HEK293 (cell line): ENCODE measurements at regions not wholly inside any gene's neighbourhood (a gene's known extent, or its start where the extent isn't known, plus 50 kb on each side); places are given as distances from the start of the nearest gene placed in this dataset.

ENCODE experiments used
- CTCF ChIA-PET: fragments of 350-600 bp; formaldehyde crosslinking; extraction: SDS; loops from one replicate; lab custom pipeline; 2021; ENCODE audit warnings: antibody characterized with exemption; lab: Yijun Ruan, JAX
- POLR2A ChIA-PET: fragments of 300-600 bp; formaldehyde crosslinking; extraction: SDS; loops from one replicate; lab custom pipeline; 2020; ENCODE audit warnings: antibody characterized with exemption, inconsistent platforms; lab: Yijun Ruan, JAX
- H3K27ac ChIP-seq: fragments of 200-500 bp; sonication (Bioruptor generic); 2 replicates; pipeline ENCODE4 v1.5.1; 2014; ENCODE audit warnings: low read depth, low read length, control low read depth, inconsistent platforms; ENCODE audit errors: extremely low read depth
- H3K36me3 ChIP-seq, 2 experiments: fragments of 200-500 bp in 1 of 2; sonication (Bioruptor generic) in 1 of 2; 1 replicate in 1 of 2; 2 replicates in 1 of 2; pipeline ENCODE4 v1.5.1; 2014 to 2017; ENCODE audit warnings: inconsistent platforms in 2 of 2, low read length in 2 of 2; ENCODE audit not compliant: control insufficient read depth in 2 of 2, insufficient read depth in 1 of 2
- H3K4me1 ChIP-seq: fragments of 200-500 bp; sonication (Bioruptor generic); 2 replicates; pipeline ENCODE4 v1.5.1; 2014; ENCODE audit warnings: mild to moderate bottlenecking, low read length, inconsistent platforms; ENCODE audit not compliant: control insufficient read depth, insufficient read depth
- H3K4me3 ChIP-seq: 2 replicates; pipeline ENCODE4 v1.5.1; 2011; ENCODE audit warnings: low read depth, mild to moderate bottlenecking, control low read depth, low read length, moderate library complexity
- H3K9me3 ChIP-seq: fragments of 200-500 bp; sonication (Bioruptor generic); 2 replicates; pipeline ENCODE4 v1.5.1; 2014; ENCODE audit warnings: low read depth, low read length, inconsistent platforms; ENCODE audit not compliant: control insufficient read depth, insufficient read depth
- SALL2 ChIP-seq: fragments of 450-650 bp; formaldehyde crosslinking; IDR thresholded peaks from 2 replicates; pipeline ENCODE4 v1.5.0; 2017; ENCODE audit warnings: missing biosample characterization, mild to moderate bottlenecking, missing genetic modification characterization, borderline replicate concordance
- SP3 ChIP-seq: fragments of 450-650 bp; formaldehyde crosslinking; IDR thresholded peaks from 2 replicates; pipeline ENCODE4 v1.5.1; 2016; ENCODE audit warnings: missing biosample characterization, missing genetic modification characterization
- ZNF362 ChIP-seq: fragments of 450-650 bp; formaldehyde crosslinking; IDR thresholded peaks from 2 replicates; pipeline ENCODE4 v1.5.1; 2016; ENCODE audit warnings: missing biosample characterization, missing genetic modification characterization
- ZNF394 ChIP-seq: fragments of 450-650 bp; formaldehyde crosslinking; IDR thresholded peaks from 2 replicates; pipeline ENCODE4 v1.5.1; 2016; ENCODE audit warnings: missing biosample characterization, missing genetic modification characterization, mild to moderate bottlenecking, moderate library complexity, borderline replicate concordance
- ZNF398 ChIP-seq: fragments of 450-650 bp; formaldehyde crosslinking; IDR thresholded peaks from 2 replicates; pipeline ENCODE4 v1.5.1; 2017; ENCODE audit warnings: missing biosample characterization, missing genetic modification characterization
- ZNF416 ChIP-seq: fragments of 450-650 bp; formaldehyde crosslinking; IDR thresholded peaks from 2 replicates; pipeline ENCODE4 v1.5.1; 2016; ENCODE audit warnings: missing biosample characterization, missing genetic modification characterization
- ZNF449 ChIP-seq: fragments of 450-650 bp; formaldehyde crosslinking; IDR thresholded peaks from 2 replicates; pipeline ENCODE4 v1.5.1; 2017; ENCODE audit warnings: missing biosample characterization, mild to moderate bottlenecking, missing genetic modification characterization, moderate library complexity
- ZNF571 ChIP-seq: fragments of 450-650 bp; formaldehyde crosslinking; IDR thresholded peaks from 2 replicates; pipeline ENCODE4 v1.5.0; 2017; ENCODE audit warnings: missing biosample characterization, missing genetic modification characterization
- TF ChIP-seq, protein P1 (sequence below): fragments of 450-650 bp; IDR thresholded peaks from 2 replicates; pipeline ENCODE4 v1.5.1; 2018; ENCODE audit warnings: missing biosample characterization, missing genetic modification characterization
- TF ChIP-seq, protein P2 (sequence below): fragments of 450-650 bp; formaldehyde crosslinking; IDR thresholded peaks from 2 replicates; pipeline ENCODE4 v1.5.1; 2016; ENCODE audit warnings: missing biosample characterization, missing genetic modification characterization
- TF ChIP-seq, protein P3 (sequence below): IDR thresholded peaks from 2 replicates; pipeline ENCODE4 v1.6.1; 2011; ENCODE audit warnings: mild to moderate bottlenecking, low read depth, low read length, borderline replicate concordance

GRCh38 chr6:132007474-132008190 is 56.5 kb upstream of the CCN2 start:
- no peak overlapping the region for H3K27ac ChIP-seq

DNA sequence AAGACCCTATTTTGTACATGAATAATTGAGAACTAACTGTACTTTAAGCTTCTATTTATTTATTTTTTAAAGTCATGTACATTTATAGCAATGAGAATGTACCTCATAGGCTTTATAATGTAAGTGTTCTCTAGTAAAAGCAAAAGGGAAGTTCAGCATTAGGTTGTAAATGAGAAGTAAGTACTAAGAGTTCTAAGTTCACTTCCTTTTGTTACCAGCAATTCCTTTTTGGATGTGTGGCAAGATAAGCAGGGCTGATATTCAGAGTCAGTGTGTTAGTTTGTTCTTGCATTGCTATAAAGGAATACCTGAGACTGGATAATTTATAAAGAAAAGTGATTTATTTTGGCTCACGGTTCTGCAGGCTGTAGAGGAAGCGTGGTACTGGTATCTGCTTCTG is 54.0 kb upstream of the CCN2 start:
- Histone ChIP-seq H3K4me3 (no peak overlapping the region), H3K36me3 (no peaks in the 10 kb centered on the region), H3K4me1 (no peaks in the 10 kb centered on the region), H3K9me3 (no peaks in the 10 kb centered on the region; the same call in 1 of the 2 replicates), H3K27ac (no peak overlapping the region)
- TF ChIP-seq, protein P1, sequence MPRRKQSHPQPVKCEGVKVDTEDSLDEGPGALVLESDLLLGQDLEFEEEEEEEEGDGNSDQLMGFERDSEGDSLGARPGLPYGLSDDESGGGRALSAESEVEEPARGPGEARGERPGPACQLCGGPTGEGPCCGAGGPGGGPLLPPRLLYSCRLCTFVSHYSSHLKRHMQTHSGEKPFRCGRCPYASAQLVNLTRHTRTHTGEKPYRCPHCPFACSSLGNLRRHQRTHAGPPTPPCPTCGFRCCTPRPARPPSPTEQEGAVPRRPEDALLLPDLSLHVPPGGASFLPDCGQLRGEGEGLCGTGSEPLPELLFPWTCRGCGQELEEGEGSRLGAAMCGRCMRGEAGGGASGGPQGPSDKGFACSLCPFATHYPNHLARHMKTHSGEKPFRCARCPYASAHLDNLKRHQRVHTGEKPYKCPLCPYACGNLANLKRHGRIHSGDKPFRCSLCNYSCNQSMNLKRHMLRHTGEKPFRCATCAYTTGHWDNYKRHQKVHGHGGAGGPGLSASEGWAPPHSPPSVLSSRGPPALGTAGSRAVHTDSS (tag by site-specific recombination), result no peak
- TF ChIP-seq ZNF571, result no peak
- TF ChIP-seq ZNF416 (tag by site-specific recombination), result no peak
- TF ChIP-seq ZNF394 (tag by site-specific recombination), result no peak
- no peak for TF ChIP-seq ZNF449 (tag by site-specific recombination)
- no peak for TF ChIP-seq ZNF362 (tag by site-specific recombination)
- ChIA-PET CTCF (no interaction called here), POLR2A (no interaction called here)

More at GRCh38 chr6:132007474-132008190, 56.5 kb upstream of the CCN2 start:
- Histone ChIP-seq H3K9me3 (no peaks in the 10 kb centered on the region; the same call in 1 of the 2 replicates), H3K36me3 (no peaks in the 10 kb centered on the region), H3K4me1 (no peaks in the 10 kb centered on the region), H3K4me3 (no peak overlapping the region)
- ChIA-PET POLR2A (no interaction called here), CTCF (interaction anchor here (0.7 to 1.0 kb wide), 3 partner anchors 32 to 271 kb away, joined by 3 read pairs; no protein-coding TSS in a partner anchor)
- TF ChIP-seq, protein P2, sequence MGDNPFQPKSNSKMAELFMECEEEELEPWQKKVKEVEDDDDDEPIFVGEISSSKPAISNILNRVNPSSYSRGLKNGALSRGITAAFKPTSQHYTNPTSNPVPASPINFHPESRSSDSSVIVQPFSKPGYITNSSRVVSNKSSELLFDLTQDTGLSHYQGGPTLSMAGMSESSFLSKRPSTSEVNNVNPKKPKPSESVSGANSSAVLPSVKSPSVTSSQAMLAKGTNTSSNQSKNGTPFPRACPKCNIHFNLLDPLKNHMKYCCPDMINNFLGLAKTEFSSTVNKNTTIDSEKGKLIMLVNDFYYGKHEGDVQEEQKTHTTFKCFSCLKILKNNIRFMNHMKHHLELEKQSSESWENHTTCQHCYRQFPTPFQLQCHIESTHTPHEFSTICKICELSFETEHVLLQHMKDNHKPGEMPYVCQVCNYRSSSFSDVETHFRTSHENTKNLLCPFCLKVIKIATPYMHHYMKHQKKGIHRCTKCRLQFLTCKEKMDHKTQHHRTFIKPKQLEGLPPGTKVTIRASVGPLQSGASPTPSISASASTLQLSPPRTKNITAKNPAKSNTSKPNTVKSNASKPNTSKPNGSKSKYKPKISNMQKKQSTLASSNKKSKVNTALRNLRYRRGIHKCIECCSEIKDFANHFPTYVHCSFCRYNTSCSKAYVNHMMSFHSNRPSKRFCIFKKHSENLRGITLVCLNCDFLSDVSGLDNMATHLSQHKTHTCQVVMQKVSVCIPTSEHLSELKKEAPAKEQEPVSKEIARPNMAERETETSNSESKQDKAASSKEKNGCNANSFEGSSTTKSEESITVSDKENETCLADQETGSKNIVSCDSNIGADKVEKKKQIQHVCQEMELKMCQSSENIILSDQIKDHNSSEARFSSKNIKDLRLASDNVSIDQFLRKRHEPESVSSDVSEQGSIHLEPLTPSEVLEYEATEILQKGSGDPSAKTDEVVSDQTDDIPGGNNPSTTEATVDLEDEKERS (tag by site-specific recombination), result no peak
- TF ChIP-seq SP3 (tag by site-specific recombination), result no peak
- TF ChIP-seq SALL2 (tag by site-specific recombination), result no peak
- TF ChIP-seq ZNF398 (tag by site-specific recombination), result no peak
- TF ChIP-seq, protein P3, sequence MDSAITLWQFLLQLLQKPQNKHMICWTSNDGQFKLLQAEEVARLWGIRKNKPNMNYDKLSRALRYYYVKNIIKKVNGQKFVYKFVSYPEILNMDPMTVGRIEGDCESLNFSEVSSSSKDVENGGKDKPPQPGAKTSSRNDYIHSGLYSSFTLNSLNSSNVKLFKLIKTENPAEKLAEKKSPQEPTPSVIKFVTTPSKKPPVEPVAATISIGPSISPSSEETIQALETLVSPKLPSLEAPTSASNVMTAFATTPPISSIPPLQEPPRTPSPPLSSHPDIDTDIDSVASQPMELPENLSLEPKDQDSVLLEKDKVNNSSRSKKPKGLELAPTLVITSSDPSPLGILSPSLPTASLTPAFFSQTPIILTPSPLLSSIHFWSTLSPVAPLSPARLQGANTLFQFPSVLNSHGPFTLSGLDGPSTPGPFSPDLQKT, result no peak
